Skeletal muscle tissue (tissue), 3 donors: ENCODE measurements at regions not wholly inside any gene's neighbourhood (a gene's known extent, or its start where the extent isn't known, plus 50 kb on each side); places are given as distances from the start of the nearest gene placed in this dataset.

Experiments
- H3K27ac ChIP-seq: one replicate; pipeline ENCODE4 v1.7.0; 2013; ENCODE audit warnings: mild to moderate bottlenecking, low read depth, low read length, inconsistent platforms
- H3K27me3 ChIP-seq, 3 donors: one replicate each; pipeline ENCODE4 v1.7.0; 2013; ENCODE audit warnings: low read length in 3 of 3; ENCODE audit not compliant: control insufficient read depth in 3 of 3, insufficient read depth in 3 of 3
- H3K36me3 ChIP-seq, 3 donors: one replicate each; pipeline ENCODE4 v1.7.0; 2013; ENCODE audit warnings: low read length in 3 of 3; ENCODE audit not compliant: control insufficient read depth in 3 of 3, insufficient read depth in 3 of 3
- H3K4me1 ChIP-seq, 3 donors: one replicate each; pipeline ENCODE4 v1.7.0; 2013; ENCODE audit warnings: low read length in 3 of 3, mild to moderate bottlenecking in 3 of 3; ENCODE audit not compliant: control insufficient read depth in 3 of 3, insufficient read depth in 3 of 3
- H3K4me3 ChIP-seq, 3 donors: one replicate each; pipeline ENCODE4 v1.7.0; 2013; ENCODE audit warnings: low read length in 3 of 3
- H3K9ac ChIP-seq, 3 donors: one replicate each; pipeline ENCODE4 v1.7.0; 2013; ENCODE audit warnings: low read length in 3 of 3, mild to moderate bottlenecking in 3 of 3, moderate library complexity in 2 of 3, low read depth in 1 of 3
- H3K9me3 ChIP-seq, 3 donors: one replicate each; pipeline ENCODE4 v1.7.0; 2013; ENCODE audit warnings: low read length in 3 of 3; ENCODE audit not compliant: control insufficient read depth in 3 of 3
- donor health status: Osteomylitis.

DNA sequence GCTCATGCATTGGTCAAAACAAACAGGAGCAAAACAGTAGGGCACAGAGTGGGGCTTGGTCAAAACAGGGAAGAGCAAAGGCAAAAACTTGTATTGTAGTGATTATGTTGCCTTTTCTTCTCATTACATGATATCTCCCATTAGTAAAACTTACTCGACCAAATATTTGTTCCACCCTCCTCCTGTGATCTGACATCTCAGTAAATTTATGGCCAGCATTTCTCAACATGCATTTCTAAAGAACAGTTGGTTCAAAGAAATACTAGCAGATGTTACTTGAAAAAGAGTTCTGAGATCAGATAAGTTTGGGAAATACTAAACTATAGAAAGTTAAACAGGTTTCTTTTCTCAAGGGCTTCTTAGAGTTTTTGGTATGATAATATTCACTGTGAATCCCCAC lies 423.1 kb downstream of the FIGN start:
- Histone ChIP-seq H3K9me3 (no peaks in the 10 kb centered on the region), H3K4me3 (no peak overlapping the region), H3K36me3 (no peaks in the 10 kb centered on the region)

DNA sequence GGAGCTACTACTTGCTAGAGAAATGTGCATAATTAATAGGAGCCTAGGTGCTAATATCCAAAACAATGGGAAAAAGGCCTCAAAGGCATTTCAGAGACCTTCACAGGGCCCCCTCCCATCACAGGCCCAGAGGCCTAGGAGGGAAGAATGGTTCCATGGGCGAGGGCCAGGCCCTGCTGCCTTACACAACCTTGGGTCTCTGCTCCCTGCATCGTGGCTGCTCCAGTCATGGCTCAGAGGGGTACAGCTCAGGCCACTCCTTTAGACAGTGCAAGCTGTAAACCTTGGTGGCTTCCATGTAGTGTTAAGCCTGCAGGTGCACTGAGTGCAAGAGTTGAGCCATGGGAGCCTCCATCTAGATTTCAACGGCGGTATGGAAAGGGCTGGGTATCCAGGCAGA lies 429.2 kb downstream of the FIGN start:
- Histone ChIP-seq H3K36me3 (no peaks in the 10 kb centered on the region), H3K27me3 (no peaks in the 10 kb centered on the region)

More for the DNA sequence above, 423.1 kb downstream of the FIGN start:
- Histone ChIP-seq H3K4me1 (no peaks in the 10 kb centered on the region), H3K9ac (no peak overlapping the region), H3K27me3 (no peaks in the 10 kb centered on the region), H3K27ac (no peak overlapping the region)

DNA sequence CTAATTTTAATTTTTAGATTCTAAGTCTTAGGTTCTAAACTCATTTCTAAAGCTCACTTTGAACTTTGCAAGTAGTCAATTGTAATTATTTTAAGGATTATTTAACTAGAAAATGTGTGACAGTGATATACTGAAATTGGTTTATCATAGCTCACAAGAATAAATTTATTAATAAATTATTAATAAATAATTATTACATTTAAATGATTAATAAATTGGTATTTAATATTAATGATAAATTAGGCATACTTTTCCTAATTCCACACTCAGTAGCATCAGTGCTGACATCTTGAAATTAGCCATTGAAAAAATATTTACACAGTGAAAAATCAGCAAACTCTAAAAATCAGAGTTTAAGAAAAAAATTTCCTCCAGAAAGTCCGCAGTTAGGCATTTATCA lies 433.7 kb downstream of the FIGN start:
- no peaks in the 10 kb centered on the region for H3K4me1 ChIP-seq
- H3K9ac ChIP-seq = no peak overlapping the region
- no peaks in the 10 kb centered on the region for H3K9me3 ChIP-seq
- no peaks in the 10 kb centered on the region for H3K36me3 ChIP-seq
- H3K27ac ChIP-seq = no peak overlapping the region
- no peak overlapping the region for H3K4me3 ChIP-seq
- no peaks in the 10 kb centered on the region for H3K27me3 ChIP-seq

More for the DNA sequence above, 429.2 kb downstream of the FIGN start:
- Histone ChIP-seq H3K9ac (no peak overlapping the region), H3K9me3 (no peaks in the 10 kb centered on the region), H3K4me3 (no peak overlapping the region), H3K27ac (no peak overlapping the region), H3K4me1 (no peaks in the 10 kb centered on the region)

DNA sequence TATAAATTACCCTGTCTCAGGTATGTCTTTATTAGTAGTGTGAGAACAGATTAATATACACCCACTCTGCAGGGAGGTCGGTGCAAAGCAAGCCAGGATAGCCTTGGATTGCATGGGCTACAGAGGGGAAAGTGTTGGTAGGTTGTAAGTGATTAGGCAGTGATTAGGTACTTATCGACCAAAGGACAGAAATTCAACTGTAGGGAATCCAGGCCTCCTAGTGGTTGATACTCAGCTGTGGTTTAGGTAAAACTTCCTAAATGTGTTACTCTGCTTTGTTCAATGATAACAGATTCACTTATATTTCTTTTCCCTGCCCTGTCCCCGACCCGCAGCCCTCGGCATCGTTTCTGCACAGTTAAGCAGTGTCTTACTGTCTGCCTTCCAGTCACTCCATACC lies 444.0 kb downstream of the FIGN start:
- H3K36me3 ChIP-seq = no peaks in the 10 kb centered on the region
- H3K4me3 ChIP-seq = no peak overlapping the region
- H3K4me1 ChIP-seq = no peaks in the 10 kb centered on the region
- H3K9ac ChIP-seq = no peak overlapping the region
- H3K27ac ChIP-seq = no peak overlapping the region
- no peaks in the 10 kb centered on the region for H3K27me3 ChIP-seq
- H3K9me3 ChIP-seq = no peaks in the 10 kb centered on the region

DNA sequence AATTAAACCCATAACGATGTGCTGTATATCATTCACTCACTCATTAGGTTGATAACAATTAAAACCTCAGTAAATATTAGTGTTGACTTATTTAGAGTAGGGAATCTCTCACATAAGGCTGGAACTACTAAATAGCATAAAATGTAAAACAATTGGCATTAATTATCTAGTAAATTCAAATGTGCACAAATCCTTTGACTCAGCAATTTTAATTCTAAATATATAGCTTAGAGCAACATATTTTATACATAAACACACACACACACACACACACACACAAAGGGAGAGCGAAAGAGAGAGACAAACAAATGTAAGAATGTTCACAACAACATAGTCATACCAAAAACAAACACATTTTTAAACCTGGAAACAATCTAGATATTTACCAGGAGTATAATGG lies 443.1 kb upstream of the KCNH7 start:
- Histone ChIP-seq H3K27ac (no peak overlapping the region), H3K4me1 (no peaks in the 10 kb centered on the region), H3K9ac (no peak overlapping the region), H3K36me3 (no peaks in the 10 kb centered on the region), H3K9me3 (no peaks in the 10 kb centered on the region), H3K4me3 (no peak overlapping the region), H3K27me3 (no peaks in the 10 kb centered on the region)

DNA sequence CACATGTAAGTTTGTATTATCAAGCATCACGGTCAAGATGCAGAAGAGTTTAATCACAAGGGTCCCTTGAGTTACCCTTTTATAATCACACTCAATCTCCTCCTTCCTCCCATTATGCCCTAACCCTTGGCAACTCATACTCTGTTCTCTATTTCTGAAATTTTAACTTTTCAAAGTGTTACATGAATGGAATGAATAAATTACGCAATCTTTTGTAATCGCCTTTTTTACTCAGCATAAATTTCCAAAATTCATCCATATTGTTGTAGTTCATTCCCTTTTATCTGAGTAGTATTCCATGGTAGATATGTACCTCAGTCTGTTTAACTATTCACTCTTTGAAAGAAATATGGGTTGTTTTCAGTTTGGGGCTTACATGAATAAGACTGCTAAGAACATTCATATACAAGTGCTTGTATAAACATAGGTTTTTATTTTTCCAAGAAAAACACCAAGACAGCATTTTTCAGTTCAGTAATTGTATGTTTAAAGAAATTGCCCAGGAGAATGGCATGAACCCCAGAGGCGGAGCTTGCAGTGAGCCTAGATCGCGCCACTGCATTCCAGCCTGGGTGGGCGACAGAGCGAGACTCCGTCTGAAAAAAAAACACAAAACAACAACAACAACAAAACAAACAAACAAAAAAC lies 430.9 kb upstream of the KCNH7 start:
- H3K4me3 ChIP-seq = no peak overlapping the region
- no peaks in the 10 kb centered on the region for H3K4me1 ChIP-seq
- H3K9ac ChIP-seq = no peak overlapping the region
- peaks cover 4 to 12% (median 5%) of the 10 kb centered on the region in 3 donors for H3K9me3 ChIP-seq
- H3K27ac ChIP-seq = no peak overlapping the region
- H3K27me3 ChIP-seq = no peaks in the 10 kb centered on the region
- H3K36me3 ChIP-seq = no peaks in the 10 kb centered on the region

DNA sequence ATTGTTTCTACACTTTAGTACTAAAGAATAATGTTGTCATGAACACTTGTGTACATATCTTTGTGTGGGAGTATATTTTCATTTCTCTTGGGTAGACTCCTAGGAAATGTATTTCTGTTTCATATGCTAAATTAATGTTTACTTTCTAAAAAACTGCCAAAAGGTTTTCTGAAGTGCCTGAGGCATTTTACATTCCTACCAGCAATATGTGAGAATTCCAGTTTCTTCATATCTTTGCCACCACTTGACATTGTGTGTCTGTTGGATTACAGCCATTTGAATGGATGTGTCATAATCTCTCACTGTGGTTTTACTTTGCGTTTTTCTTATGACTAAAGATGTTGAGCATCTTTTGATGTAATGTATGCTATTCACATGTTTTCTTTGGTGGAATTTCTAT lies 428.2 kb upstream of the KCNH7 start:
- Histone ChIP-seq H3K36me3 (no peaks in the 10 kb centered on the region), H3K9me3 (peaks cover 0 to 2% (median 0%) of the 10 kb centered on the region in 3 donors), H3K4me1 (no peaks in the 10 kb centered on the region), H3K9ac (no peak overlapping the region), H3K27me3 (no peaks in the 10 kb centered on the region), H3K27ac (no peak overlapping the region), H3K4me3 (no peak overlapping the region)

DNA sequence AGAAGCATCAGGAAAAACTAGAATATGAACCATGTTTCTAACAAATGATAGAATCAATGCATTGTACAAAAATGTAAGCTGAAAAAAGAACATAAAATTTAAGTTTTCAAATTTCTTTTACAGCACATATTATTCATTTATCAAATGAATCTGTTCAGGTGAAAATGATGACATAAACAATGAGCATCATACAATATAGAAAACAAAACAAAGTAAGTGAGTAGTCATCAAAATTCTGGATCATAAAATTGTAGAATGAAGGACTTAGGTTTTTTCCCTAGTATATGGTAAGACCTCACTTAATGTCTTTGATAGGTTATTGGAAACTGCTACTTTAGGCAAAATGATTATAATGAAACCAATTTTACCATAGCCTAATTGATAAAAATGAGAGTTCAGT lies 427.0 kb upstream of the KCNH7 start:
- Histone ChIP-seq H3K4me3 (no peak overlapping the region), H3K9me3 (no peaks in the 10 kb centered on the region), H3K4me1 (no peaks in the 10 kb centered on the region), H3K27me3 (no peaks in the 10 kb centered on the region), H3K9ac (no peak overlapping the region), H3K36me3 (no peaks in the 10 kb centered on the region), H3K27ac (no peak overlapping the region)

DNA sequence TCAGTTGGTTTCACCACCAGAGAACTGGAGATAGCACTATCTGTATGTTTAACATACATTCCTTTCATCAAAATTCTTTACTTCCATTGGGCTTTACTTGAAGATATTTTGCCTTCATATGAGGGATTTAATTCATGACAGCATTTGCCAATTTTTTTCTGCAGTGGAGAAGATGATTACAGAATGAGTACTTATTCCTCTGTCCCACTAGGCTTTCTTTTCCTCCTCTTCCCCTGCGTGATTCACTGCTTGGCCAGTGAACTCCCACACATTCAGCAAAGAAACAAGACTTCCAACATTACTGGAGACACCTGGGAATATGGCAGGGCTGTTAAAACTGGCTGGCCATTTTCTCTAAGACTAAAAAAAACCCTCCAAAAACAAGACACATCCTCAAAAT lies 425.8 kb upstream of the KCNH7 start:
- no peaks in the 10 kb centered on the region for H3K4me1 ChIP-seq
- no peaks in the 10 kb centered on the region for H3K27me3 ChIP-seq
- no peaks in the 10 kb centered on the region for H3K36me3 ChIP-seq
- H3K4me3 ChIP-seq = no peak overlapping the region
- H3K9me3 ChIP-seq = no peaks in the 10 kb centered on the region
- no peak overlapping the region for H3K9ac ChIP-seq
- no peak overlapping the region for H3K27ac ChIP-seq

DNA sequence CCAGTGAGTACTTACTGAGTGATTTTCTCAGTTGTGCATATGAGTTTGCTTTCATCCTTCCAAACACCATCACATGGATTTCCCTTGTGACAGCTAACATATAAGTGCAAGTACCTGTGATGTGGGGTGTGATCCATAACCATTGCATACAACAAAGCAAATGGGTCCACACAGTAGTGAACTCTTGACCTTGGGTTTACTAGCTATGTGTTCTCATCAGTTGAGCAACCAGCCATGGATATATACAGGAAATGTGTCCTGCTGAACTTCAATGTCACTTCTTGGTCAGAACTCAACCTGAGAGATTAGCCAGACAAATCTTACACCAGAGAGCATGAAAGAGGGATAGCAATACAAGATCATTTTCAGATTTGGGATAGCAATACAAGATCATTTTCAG lies 420.9 kb upstream of the KCNH7 start:
- H3K9me3 ChIP-seq = no peaks in the 10 kb centered on the region
- no peak overlapping the region for H3K9ac ChIP-seq
- H3K4me1 ChIP-seq = no peaks in the 10 kb centered on the region
- no peaks in the 10 kb centered on the region for H3K27me3 ChIP-seq
- no peaks in the 10 kb centered on the region for H3K36me3 ChIP-seq
- no peak overlapping the region for H3K27ac ChIP-seq
- H3K4me3 ChIP-seq = no peak overlapping the region

DNA sequence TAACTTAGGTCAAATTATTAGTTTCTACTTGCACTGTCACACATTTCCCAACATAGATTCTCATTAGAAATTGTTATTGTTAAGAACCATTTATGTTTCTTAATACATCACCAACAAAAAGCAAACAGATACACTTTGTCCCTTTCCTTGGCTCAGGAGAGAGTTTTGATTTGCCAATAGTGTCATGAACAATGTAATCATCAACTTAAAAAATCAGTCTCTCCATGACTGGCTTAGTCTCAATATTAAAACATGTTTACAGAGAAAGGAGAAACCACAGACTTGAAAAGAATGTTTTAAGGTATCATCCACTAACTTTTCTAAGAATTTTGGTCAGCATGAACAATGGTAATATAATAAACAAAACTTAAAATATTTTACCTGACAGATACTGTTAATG lies 416.5 kb upstream of the KCNH7 start:
- Histone ChIP-seq H3K4me3 (no peak overlapping the region), H3K9ac (no peak overlapping the region), H3K36me3 (no peaks in the 10 kb centered on the region), H3K27me3 (no peaks in the 10 kb centered on the region), H3K9me3 (no peaks in the 10 kb centered on the region), H3K27ac (no peak overlapping the region), H3K4me1 (no peaks in the 10 kb centered on the region)
